Spleen (tissue), 11 donors: ENCODE measurements at regions not wholly inside any gene's neighbourhood (a gene's known extent, or its start where the extent isn't known, plus 50 kb on each side); places are given as distances from the start of the nearest gene placed in this dataset.

Experiments
- DNase-seq: peaks from one replicate; pipeline ENCODE4 v3.0.0-alpha.2; 2020
- H3K27ac ChIP-seq, 8 donors: fragments of 200-600 bp; sonication (generic) in 7 of 8; 1 replicate in 4 of 8; 2 replicates in 4 of 8; pipeline versions ENCODE4 v1.5.0 to v1.8.0; 2016 to 2021; ENCODE audit warnings: inconsistent platforms in 4 of 8, mild to moderate bottlenecking in 4 of 8, moderate library complexity in 1 of 8
- H3K27me3 ChIP-seq, 7 donors: fragments of 200-600 bp; sonication (generic) in 6 of 7; replicated peaks in 1 of 7; 1 replicate in 4 of 7; 2 replicates in 3 of 7; pipeline versions ENCODE4 v1.5.0 to v1.8.0; 2016 to 2021; ENCODE audit warnings: inconsistent platforms in 3 of 7, mild to moderate bottlenecking in 1 of 7
- H3K36me3 ChIP-seq, 6 donors: fragments of 200-600 bp; sonication (generic) in 5 of 6; 1 replicate in 4 of 6; 2 replicates in 2 of 6; pipeline versions ENCODE4 v1.5.0 to v1.8.0; 2016 to 2021; ENCODE audit warnings: inconsistent platforms in 2 of 6
- H3K4me1 ChIP-seq, 6 donors: fragments of 200-600 bp; sonication (generic) in 5 of 6; 1 replicate in 3 of 6; 2 replicates in 3 of 6; pipeline versions ENCODE4 v1.5.0 to v1.8.0; 2016 to 2021; ENCODE audit warnings: inconsistent platforms in 3 of 6
- H3K4me3 ChIP-seq, 8 donors: fragments of 200-600 bp; sonication (generic) in 7 of 8; 1 replicate in 4 of 8; 2 replicates in 4 of 8; pipeline versions ENCODE4 v1.5.0 to v1.8.0; 2016 to 2021; ENCODE audit warnings: inconsistent platforms in 4 of 8, mild to moderate bottlenecking in 4 of 8, moderate library complexity in 2 of 8
- H3K9me3 ChIP-seq, 8 donors: fragments of 200-600 bp; sonication (generic) in 7 of 8; 1 replicate in 4 of 8; 2 replicates in 4 of 8; pipeline versions ENCODE4 v1.5.0 to v1.8.0; 2016 to 2021; ENCODE audit warnings: inconsistent platforms in 4 of 8
- POLR2A ChIP-seq, 3 donors: fragments of 450-650 bp; IDR thresholded peaks; one replicate each; pipeline ENCODE4 v1.5.1; 2017; ENCODE audit warnings: antibody characterized with exemption in 3 of 3, mild to moderate bottlenecking in 1 of 3
- POLR2AphosphoS5 ChIP-seq, 3 donors: sonication (generic); formaldehyde crosslinking; IDR thresholded peaks; one replicate each; pipeline ENCODE4 v1.5.1; 2017; ENCODE audit warnings: antibody characterized with exemption in 3 of 3
- WGBS, 5 donors: extraction: QIAGEN DNeasy Blood & Tissue Kit in 3 of 5; methylation state at CpG; one replicate each; pipeline versions ENCODE4 v1.1.5 to v1.1.7; 2013 to 2018; 5-methylcytosine and 5-hydroxymethylcytosine counted together
- intact Hi-C: fragments of 100-400 bp; cut with DNase I; formaldehyde crosslinking; loops from one replicate; pipeline ENCODE4 v1.15.0; 2023; ENCODE audit warnings: low total_unique reads
- TF ChIP-seq, protein P1 (sequence below), 11 experiments: fragments of 200-600 bp in 7 of 11; fragments of 450-650 bp in 4 of 11; sonication (generic) in 4 of 11; IDR thresholded peaks in 8 of 11; conservative IDR thresholded peaks in 3 of 11; 1 replicate in 7 of 11; 2 replicates in 4 of 11; pipeline versions ENCODE4 v1.4.0 to v1.8.0; 2016 to 2021; ENCODE audit warnings: antibody characterized with exemption in 11 of 11, inconsistent platforms in 4 of 11, mild to moderate bottlenecking in 1 of 11
- donor health status: healthy with polysubstance abuse.
- donor health status: DM: no; HTN: no; CAD: no; lungs with moderate emphysema.
- donor health status: DM: no; HTN: no; CAD: no.
- donor health status: Bipolar disorder and iron deficiency.
- donor health status: healthy.
- donor health status: DM: no; HTN: no; CAD: no.
- donor health status: DM: yes; HTN: yes; CAD: no.

- Histone ChIP-seq H3K9me3 (no peaks in the 10 kb centered on the region), H3K27ac (peak overlapping the region in 3 of 8 donors; percentile 4 to 45 (median 30)), H3K4me3 (no peak overlapping the region), H3K36me3 (no peaks in the 10 kb centered on the region), H3K27me3 (no peaks in the 10 kb centered on the region), H3K4me1 (peaks cover 0 to 13% (median 0%) of the 10 kb centered on the region in 6 donors)
- intact Hi-C loops = no loop called here
- no peak for DNase-seq
- 55 to 72% (median 66%) methylated on average over 5 of the region's 5 CpGs for WGBS, 5 donors
- TF ChIP-seq, protein P1, sequence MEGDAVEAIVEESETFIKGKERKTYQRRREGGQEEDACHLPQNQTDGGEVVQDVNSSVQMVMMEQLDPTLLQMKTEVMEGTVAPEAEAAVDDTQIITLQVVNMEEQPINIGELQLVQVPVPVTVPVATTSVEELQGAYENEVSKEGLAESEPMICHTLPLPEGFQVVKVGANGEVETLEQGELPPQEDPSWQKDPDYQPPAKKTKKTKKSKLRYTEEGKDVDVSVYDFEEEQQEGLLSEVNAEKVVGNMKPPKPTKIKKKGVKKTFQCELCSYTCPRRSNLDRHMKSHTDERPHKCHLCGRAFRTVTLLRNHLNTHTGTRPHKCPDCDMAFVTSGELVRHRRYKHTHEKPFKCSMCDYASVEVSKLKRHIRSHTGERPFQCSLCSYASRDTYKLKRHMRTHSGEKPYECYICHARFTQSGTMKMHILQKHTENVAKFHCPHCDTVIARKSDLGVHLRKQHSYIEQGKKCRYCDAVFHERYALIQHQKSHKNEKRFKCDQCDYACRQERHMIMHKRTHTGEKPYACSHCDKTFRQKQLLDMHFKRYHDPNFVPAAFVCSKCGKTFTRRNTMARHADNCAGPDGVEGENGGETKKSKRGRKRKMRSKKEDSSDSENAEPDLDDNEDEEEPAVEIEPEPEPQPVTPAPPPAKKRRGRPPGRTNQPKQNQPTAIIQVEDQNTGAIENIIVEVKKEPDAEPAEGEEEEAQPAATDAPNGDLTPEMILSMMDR (IDR thresholded peaks at IDR 0.05 in 8 of 11, conservative IDR thresholded peaks at IDR 0.05 in 3 of 11) = no peak
- TF ChIP-seq POLR2A (IDR thresholded peaks at IDR 0.05) (no peak), POLR2AphosphoS5 (IDR thresholded peaks at IDR 0.05) (no peak)
Measured at GRCh38 chr10:78533098-78533497, 499.4 kb downstream of the RPS24 start.

GRCh38 chr10:78533776-78534175 is 500.1 kb downstream of the RPS24 start:
- H3K36me3 ChIP-seq = no peaks in the 10 kb centered on the region
- peaks cover 0 to 13% (median 0%) of the 10 kb centered on the region in 6 donors for H3K4me1 ChIP-seq
- intact Hi-C loops = no loop called here
- DNase-seq = no peak
- H3K4me3 ChIP-seq = no peak overlapping the region
- no peak overlapping the region for H3K27ac ChIP-seq
- H3K9me3 ChIP-seq = no peaks in the 10 kb centered on the region
- 82 to 90% (median 86%) methylated on average over 5 of the region's 5 CpGs for WGBS, 5 donors
- H3K27me3 ChIP-seq = no peaks in the 10 kb centered on the region
- TF ChIP-seq POLR2A (IDR thresholded peaks at IDR 0.05) = no peak
- TF ChIP-seq, protein P1 (IDR thresholded peaks at IDR 0.05 in 8 of 11, conservative IDR thresholded peaks at IDR 0.05 in 3 of 11) = no peak
- no peak for TF ChIP-seq POLR2AphosphoS5 (IDR thresholded peaks at IDR 0.05)

DNA sequence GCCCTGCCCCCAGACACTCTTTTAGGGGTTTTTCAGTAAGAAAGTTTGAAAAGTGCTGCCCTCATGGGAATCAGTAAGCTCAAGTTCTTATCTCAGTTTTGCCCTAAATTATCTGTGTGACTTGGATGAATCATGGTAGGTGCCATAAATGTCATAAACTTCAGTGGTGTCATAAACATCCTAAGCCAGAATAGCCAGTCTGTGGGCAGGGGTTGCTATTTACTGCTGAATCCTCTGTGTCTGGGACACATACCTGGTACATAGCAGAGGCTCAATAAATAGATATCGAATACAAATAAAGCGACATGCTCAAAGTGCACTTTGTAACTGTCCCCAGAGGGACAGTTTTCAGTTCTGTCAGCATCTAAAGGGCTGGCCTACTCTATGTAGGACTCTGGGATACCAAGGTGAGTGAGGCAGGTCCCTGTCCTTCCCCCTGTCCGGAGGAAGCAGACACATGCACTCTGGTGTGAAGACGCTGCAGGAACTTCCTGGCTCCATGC is 502.1 kb downstream of the RPS24 start:
- Histone ChIP-seq H3K4me1 (peaks cover 0 to 16% (median 3%) of the 10 kb centered on the region in 6 donors), H3K27me3 (no peaks in the 10 kb centered on the region), H3K36me3 (no peaks in the 10 kb centered on the region), H3K27ac (no peak overlapping the region), H3K9me3 (peaks cover 0 to 3% (median 0%) of the 10 kb centered on the region in 8 donors), H3K4me3 (no peak overlapping the region)
- intact Hi-C loops = no loop called here
- no peak for DNase-seq
- TF ChIP-seq POLR2A (IDR thresholded peaks at IDR 0.05) (no peak), POLR2AphosphoS5 (IDR thresholded peaks at IDR 0.05) (no peak)
- TF ChIP-seq, protein P1 (IDR thresholded peaks at IDR 0.05 in 8 of 11, conservative IDR thresholded peaks at IDR 0.05 in 3 of 11) = no peak
- 85 to 94% (median 86%) methylated on average over 4 of the region's 4 CpGs for WGBS, 5 donors

DNA sequence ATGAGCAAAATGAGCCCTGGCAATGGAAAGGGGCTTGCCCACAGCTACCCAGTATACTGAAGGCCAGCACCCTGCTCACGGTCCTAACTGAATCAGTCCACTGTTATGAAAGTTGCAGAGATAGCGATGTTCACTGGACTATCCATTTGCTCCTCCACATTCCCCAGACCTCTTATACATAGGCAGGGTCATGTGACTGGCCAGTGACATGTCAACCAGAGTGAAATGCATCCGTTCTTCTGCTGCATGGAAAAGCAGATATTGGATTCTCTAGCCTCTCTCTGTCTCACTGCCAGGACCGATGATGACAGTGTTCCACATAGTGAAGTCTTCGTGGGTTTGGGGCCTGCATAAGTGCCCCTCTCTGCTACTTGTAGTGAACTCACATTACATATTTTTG is 503.4 kb downstream of the RPS24 start:
- no peaks in the 10 kb centered on the region for H3K27me3 ChIP-seq
- no peak for DNase-seq
- peaks cover 0 to 5% (median 0%) of the 10 kb centered on the region in 8 donors for H3K9me3 ChIP-seq
- peaks cover 0 to 26% (median 7%) of the 10 kb centered on the region in 6 donors for H3K4me1 ChIP-seq
- intact Hi-C loops = no loop called here
- TF ChIP-seq, protein P1 (IDR thresholded peaks at IDR 0.05 in 8 of 11, conservative IDR thresholded peaks at IDR 0.05 in 3 of 11) = no peak
- TF ChIP-seq POLR2AphosphoS5 (IDR thresholded peaks at IDR 0.05) (no peak), POLR2A (IDR thresholded peaks at IDR 0.05) (no peak)
- WGBS, 5 donors = 81 to 100% (median 93%) methylated on average over 5 of the region's 5 CpGs
- H3K27ac ChIP-seq = no peak overlapping the region
- H3K4me3 ChIP-seq = no peak overlapping the region
- no peaks in the 10 kb centered on the region for H3K36me3 ChIP-seq
